Kidney (tissue), 13 donors: ENCODE measurements at regions not wholly inside any gene's neighbourhood (a gene's known extent, or its start where the extent isn't known, plus 50 kb on each side); places are given as distances from the start of the nearest gene placed in this dataset.

Source experiments
- DNase-seq, 5 donors: peaks; one replicate each; pipeline ENCODE4 v3.0.0-alpha.2; 2013 to 2020
- FAIRE-seq: peaks from 2 replicates; lab custom pipeline; 2012; peaks lifted over from hg19 to GRCh38; lab: Jason Lieb, UNC
- H3K27ac ChIP-seq, 2 donors: one replicate each; pipeline ENCODE4 v1.7.0; 2013; ENCODE audit warnings: low read depth in 2 of 2, low read length in 2 of 2, inconsistent platforms in 1 of 2
- H3K27me3 ChIP-seq: one replicate; pipeline ENCODE4 v1.7.1; 2013; ENCODE audit warnings: low read length, inconsistent platforms; ENCODE audit not compliant: control insufficient read depth, insufficient read depth
- H3K36me3 ChIP-seq, 3 donors: one replicate each; pipeline versions ENCODE4 v1.7.0 to v1.7.1; 2013; ENCODE audit warnings: low read length in 3 of 3, control low read depth in 1 of 3, inconsistent platforms in 1 of 3; ENCODE audit not compliant: insufficient read depth in 3 of 3, control insufficient read depth in 2 of 3
- H3K4me1 ChIP-seq, 3 donors: one replicate each; pipeline versions ENCODE4 v1.7.0 to v1.7.1; 2013; ENCODE audit warnings: low read length in 3 of 3, inconsistent platforms in 1 of 3, low read depth in 1 of 3; ENCODE audit not compliant: control insufficient read depth in 2 of 3, insufficient read depth in 2 of 3
- H3K4me3 ChIP-seq, 3 donors: one replicate each; pipeline versions ENCODE4 v1.7.0 to v1.8.1; 2013; ENCODE audit warnings: low read length in 3 of 3, control low read depth in 1 of 3, inconsistent platforms in 1 of 3
- H3K9ac ChIP-seq, 3 donors: one replicate each; pipeline versions ENCODE4 v1.7.0 to v1.7.1; 2013; ENCODE audit warnings: low read length in 3 of 3, control low read depth in 1 of 3, inconsistent platforms in 1 of 3
- H3K9me3 ChIP-seq, 3 donors: one replicate each; pipeline versions ENCODE4 v1.7.0 to v1.7.1; 2013; ENCODE audit warnings: low read length in 3 of 3, control low read depth in 1 of 3, inconsistent platforms in 1 of 3; ENCODE audit not compliant: control insufficient read depth in 2 of 3, insufficient read depth in 1 of 3
- CTCF ChIP-seq: IDR thresholded peaks from 3 replicates; pipeline ENCODE4 v1.5.1; 2012; ENCODE audit warnings: mild to moderate bottlenecking, moderate library complexity, borderline replicate concordance; ENCODE audit not compliant: insufficient read depth; ENCODE audit errors: extremely low read depth
- intact Hi-C: fragments of 100-400 bp; cut with DNase I; formaldehyde crosslinking; loops from one replicate; pipeline ENCODE4 v1.11.1; 2022
- donor health status: control.
- donor health status: control.
- donor health status: control.
- donor health status: control.
- donor health status: control.
- donor health status: DM: yes; HTN: yes; CAD: no.
- donor health status: Normal renal cell carcinoma (clear cell type).

GRCh38 chr9:117574099-117574498, 130.1 kb upstream of the TLR4 start:
- Histone ChIP-seq H3K27me3 (no peaks in the 10 kb centered on the region), H3K4me1 (no peaks in the 10 kb centered on the region), H3K36me3 (no peaks in the 10 kb centered on the region), H3K4me3 (no peak overlapping the region), H3K9ac (no peak overlapping the region), H3K27ac (no peak overlapping the region), H3K9me3 (no peaks in the 10 kb centered on the region)
- DNase-seq (no peak), FAIRE-seq (no peak)
- no peak for TF ChIP-seq CTCF
- intact Hi-C loops = no loop called here

- FAIRE-seq (no peak), DNase-seq (no peak)
- no peaks in the 10 kb centered on the region for H3K4me1 ChIP-seq
- no peak overlapping the region for H3K9ac ChIP-seq
- no peaks in the 10 kb centered on the region for H3K27me3 ChIP-seq
- H3K9me3 ChIP-seq = no peaks in the 10 kb centered on the region
- intact Hi-C loops = no loop called here
- H3K36me3 ChIP-seq = no peaks in the 10 kb centered on the region
- H3K4me3 ChIP-seq = no peak overlapping the region
- no peak overlapping the region for H3K27ac ChIP-seq
- TF ChIP-seq CTCF = no peak
Measured at GRCh38 chr9:117564839-117565238, 139.4 kb upstream of the TLR4 start.

GRCh38 chr9:117561761-117562160, 142.4 kb upstream of the TLR4 start:
- no peaks in the 10 kb centered on the region for H3K27me3 ChIP-seq
- FAIRE-seq (no peak), DNase-seq (peak in 2 of 5 donors; percentile 54 to 65)
- H3K9ac ChIP-seq = no peak overlapping the region
- H3K4me1 ChIP-seq = no peaks in the 10 kb centered on the region
- intact Hi-C loops = no loop called here
- no peak for TF ChIP-seq CTCF
- H3K4me3 ChIP-seq = no peak overlapping the region
- H3K36me3 ChIP-seq = no peaks in the 10 kb centered on the region
- no peak overlapping the region for H3K27ac ChIP-seq
- no peaks in the 10 kb centered on the region for H3K9me3 ChIP-seq

- TF ChIP-seq CTCF = peak; percentile 25
- no peak for DNase-seq
- Histone ChIP-seq H3K27ac (no peak overlapping the region), H3K4me1 (no peaks in the 10 kb centered on the region), H3K36me3 (no peaks in the 10 kb centered on the region), H3K9me3 (no peaks in the 10 kb centered on the region), H3K27me3 (no peaks in the 10 kb centered on the region), H3K4me3 (no peak overlapping the region), H3K9ac (no peak overlapping the region)
- intact Hi-C loops = no loop called here
- FAIRE-seq = no peak
Measured at GRCh38 chr9:117555964-117556629, 141.2 kb upstream of the ASTN2 start.
